HepG2 (cell line): ENCODE measurements at regions not wholly inside any gene's neighbourhood (a gene's known extent, or its start where the extent isn't known, plus 50 kb on each side); places are given as distances from the start of the nearest gene placed in this dataset.

ENCODE experiments used
- ATAC-seq: fragments of 200-7000 bp; cut with Tn5 transposase; 3 replicates; pipeline ENCODE4 v1.9.1; 2020; ENCODE audit warnings: mild to moderate bottlenecking, moderate library complexity
- BruUV-seq: library from RNA; stranded (reverse); fragments of 400-500 nt; replicated peaks from 2 replicates; lab custom pipeline; 2021; lab: Mats Ljungman, UMichigan
- CTCF ChIA-PET: fragments of 300-600 bp; formaldehyde crosslinking; extraction: SDS; loops from one replicate; lab custom pipeline; 2021; ENCODE audit warnings: low total read pairs, inconsistent platforms, low intra/inter-chr PET ratio; lab: Yijun Ruan, JAX
- POLR2A ChIA-PET: fragments of 350-600 bp; sonication (Branson Sonifier 250); formaldehyde crosslinking; loops from one replicate; lab custom pipeline; 2020; ENCODE audit warnings: antibody characterized with exemption, inconsistent platforms; lab: Yijun Ruan, JAX
- DNase-seq: peaks from one replicate; pipeline ENCODE4 v3.0.0-alpha.2; 2015; ENCODE audit warnings: low spot score
- FAIRE-seq: peaks from 3 replicates; lab custom pipeline; 2011; peaks lifted over from hg19 to GRCh38; lab: Jason Lieb, UNC
- H2AFZ ChIP-seq: one replicate; pipeline ENCODE4 v1.6.1; 2011; ENCODE audit warnings: low read length, inconsistent platforms
- H3K27ac ChIP-seq: fragments of 300-600 bp; 3 replicates; pipeline ENCODE4 v1.8.0; 2011; ENCODE audit warnings: mixed run types, mild to moderate bottlenecking, mixed read lengths, low read length, inconsistent platforms; ENCODE audit not compliant: insufficient read depth; ENCODE audit errors: extremely low read length
- H3K27me3 ChIP-seq, 2 experiments: fragments of 200-600 bp in 1 of 2; 2 replicates in 1 of 2; 3 replicates in 1 of 2; pipeline versions ENCODE4 v1.6.0 to v1.8.0; 2011; ENCODE audit warnings: low read length in 2 of 2, mild to moderate bottlenecking in 2 of 2, moderate library complexity in 2 of 2, inconsistent platforms in 1 of 2; ENCODE audit not compliant: insufficient read depth in 2 of 2, control insufficient read depth in 1 of 2
- H3K36me3 ChIP-seq, 2 experiments: fragments of 200-600 bp in 1 of 2; replicated peaks in 1 of 2; 2 replicates in 1 of 2; 3 replicates in 1 of 2; pipeline versions ENCODE4 v1.5.1 to v1.8.0; 2011; ENCODE audit warnings: low read length in 2 of 2, inconsistent platforms in 1 of 2; ENCODE audit not compliant: insufficient read depth in 2 of 2, control insufficient read depth in 1 of 2
- H3K4me1 ChIP-seq: 2 replicates; pipeline ENCODE4 v1.5.1; 2012; ENCODE audit warnings: low read length, inconsistent platforms; ENCODE audit not compliant: insufficient read depth
- H3K4me2 ChIP-seq: 2 replicates; pipeline ENCODE4 v1.6.0; 2011; ENCODE audit warnings: low read depth, low read length, inconsistent platforms
- H3K4me3 ChIP-seq, 3 experiments: fragments of 200-600 bp in 1 of 3; sonication (generic), shearing (Covaris generic) in 1 of 3; replicated peaks in 1 of 3; 2 replicates each; pipeline ENCODE4 v1.5.1; 2011 to 2016; ENCODE audit warnings: low read length in 3 of 3, inconsistent platforms in 2 of 3, low read depth in 2 of 3, mild to moderate bottlenecking in 2 of 3, control low read depth in 1 of 3, mixed read lengths in 1 of 3; ENCODE audit not compliant: insufficient read depth in 1 of 3
- H3K79me2 ChIP-seq: one replicate; pipeline ENCODE4 v1.6.1; 2011; ENCODE audit warnings: low read length, inconsistent platforms; ENCODE audit not compliant: insufficient read depth
- H3K9ac ChIP-seq: 2 replicates; pipeline ENCODE4 v1.6.0; 2011; ENCODE audit warnings: mild to moderate bottlenecking, low read depth, low read length, inconsistent platforms; ENCODE audit not compliant: insufficient read depth
- H3K9me3 ChIP-seq: 2 replicates; pipeline ENCODE4 v1.5.1; 2012; ENCODE audit warnings: mild to moderate bottlenecking, low read length
- H4K20me1 ChIP-seq: 2 replicates; pipeline ENCODE4 v1.6.0; 2011; ENCODE audit warnings: inconsistent platforms, mild to moderate bottlenecking, low read length, moderate library complexity; ENCODE audit not compliant: insufficient read depth
- E2F2 ChIP-seq: sonication (generic); formaldehyde crosslinking; IDR thresholded peaks from 2 replicates; pipeline ENCODE4 v1.4.0; 2020; ENCODE audit warnings: missing genetic modification reagents, borderline replicate concordance
- FOXA3 ChIP-seq: IDR thresholded peaks from 2 replicates; pipeline ENCODE4 v1.6.1; 2016; ENCODE audit warnings: missing genetic modification reagents, missing compliant biosample characterization
- LCORL ChIP-seq, 2 experiments: fragments of 450-650 bp in 1 of 2; sonication (generic) in 1 of 2; formaldehyde crosslinking in 1 of 2; IDR thresholded peaks; 2 replicates each; pipeline versions ENCODE4 v1.5.0 to v1.6.1; 2017 to 2020; ENCODE audit warnings: antibody characterized with exemption in 1 of 2, missing genetic modification reagents in 1 of 2
- MEF2D ChIP-seq: sonication (generic); formaldehyde crosslinking; IDR thresholded peaks from 2 replicates; pipeline ENCODE4 v1.5.1; 2020; ENCODE audit warnings: mild to moderate bottlenecking, missing genetic modification reagents
- NCOA2 ChIP-seq: sonication (generic); formaldehyde crosslinking; IDR thresholded peaks from 2 replicates; pipeline ENCODE4 v1.8.0; 2022; ENCODE audit warnings: inconsistent platforms
- NFATC3 ChIP-seq: sonication (generic); formaldehyde crosslinking; IDR thresholded peaks from 2 replicates; pipeline ENCODE4 v1.5.1; 2020; ENCODE audit warnings: mild to moderate bottlenecking, missing genetic modification reagents
- PHF8 ChIP-seq: sonication (generic); formaldehyde crosslinking; IDR thresholded peaks from 2 replicates; pipeline ENCODE4 v1.5.0; 2020; ENCODE audit warnings: missing genetic modification reagents
- SCMH1 ChIP-seq: sonication (generic); formaldehyde crosslinking; IDR thresholded peaks from 2 replicates; pipeline ENCODE4 v1.9.0; 2021; ENCODE audit warnings: missing genetic modification reagents, mild to moderate bottlenecking, borderline replicate concordance
- SMARCE1 ChIP-seq: fragments of 450-650 bp; IDR thresholded peaks from 2 replicates; pipeline ENCODE4 v1.6.1; 2017; ENCODE audit warnings: borderline replicate concordance
- TAF1 ChIP-seq: sonication (generic); formaldehyde crosslinking; IDR thresholded peaks from 2 replicates; pipeline ENCODE4 v1.4.0; 2020; ENCODE audit warnings: missing genetic modification reagents
- USF2 ChIP-seq, 2 experiments: sonication (generic) in 1 of 2; formaldehyde crosslinking in 1 of 2; IDR thresholded peaks; 2 replicates each; pipeline versions ENCODE4 v1.5.1 to v1.6.1; 2011 to 2020; ENCODE audit warnings: borderline replicate concordance in 1 of 2, low read depth in 1 of 2, low read length in 1 of 2, mild to moderate bottlenecking in 1 of 2, missing genetic modification reagents in 1 of 2, moderate library complexity in 1 of 2
- ZNF430 ChIP-seq: sonication (generic); formaldehyde crosslinking; IDR thresholded peaks from 2 replicates; pipeline ENCODE4 v1.9.0; 2021; ENCODE audit warnings: mild to moderate bottlenecking, missing genetic modification reagents
- ZNF749 ChIP-seq: sonication (generic); formaldehyde crosslinking; IDR thresholded peaks from 2 replicates; pipeline ENCODE4 v1.8.0; 2022; ENCODE audit warnings: mild to moderate bottlenecking, missing genetic modification reagents, moderate library complexity, borderline replicate concordance
- WGBS: methylation state at CpG from one replicate; pipeline ENCODE4 v1.1.6; 2017; ENCODE audit warnings: low lambda C conversion rate; 5-methylcytosine and 5-hydroxymethylcytosine counted together
- in situ Hi-C: cut with HindIII; loops from 2 replicates; pipeline ENCODE4 v1.10.0; 2017; ENCODE audit warnings: low pct_unique_long_range_greater_than_20kb; ENCODE audit not compliant: extremely low pct_ligation_motif_present
- intact Hi-C: fragments of 100-400 bp; cut with micrococcal nuclease; formaldehyde crosslinking; loops from one replicate; pipeline ENCODE4 v1.10.0; 2022; ENCODE audit not compliant: unreplicated experiment
- TF ChIP-seq, protein P1 (sequence below): IDR thresholded peaks from 2 replicates; pipeline ENCODE4 v1.6.1; 2016; ENCODE audit warnings: low read depth, missing genetic modification reagents, missing compliant biosample characterization

- Histone ChIP-seq H3K27me3 (no peaks in the 10 kb centered on the region), H4K20me1 (no peaks in the 10 kb centered on the region), H3K4me2 (no peak overlapping the region), H3K4me1 (no peaks in the 10 kb centered on the region), H3K27ac (no peak overlapping the region), H3K79me2 (no peaks in the 10 kb centered on the region), H3K4me3 (no peak overlapping the region), H3K36me3 (no peaks in the 10 kb centered on the region), H2AFZ (no peak overlapping the region), H3K9ac (no peak overlapping the region), H3K9me3 (no peaks in the 10 kb centered on the region)
- POLR2A ChIA-PET, result no interaction called here
- no peak for ATAC-seq
- CTCF ChIA-PET, result no interaction called here
- in situ Hi-C loops, result no loop called here
- no peak for DNase-seq
- BruUV-seq, result no TSS peak
- WGBS, result 9% methylated on average over 9 of the region's 9 CpGs
- intact Hi-C loops, result no loop called here
- no peak for FAIRE-seq
- no peak for TF ChIP-seq NFATC3 (CRISPR knock-in tag)
- no peak for TF ChIP-seq E2F2 (CRISPR knock-in tag)
- TF ChIP-seq TAF1 (CRISPR knock-in tag), result no peak
- TF ChIP-seq ZNF749 (CRISPR knock-in tag), result no peak
- no peak for TF ChIP-seq NCOA2 (CRISPR knock-in tag)
- TF ChIP-seq ZNF430, result no peak
- TF ChIP-seq MEF2D, result no peak
- no peak for TF ChIP-seq USF2 (IDR thresholded peaks at IDR 0.05; ENCODE audit: low read depth, low read length)
- TF ChIP-seq USF2 (CRISPR knock-in tag; IDR thresholded peaks at IDR 0.05; ENCODE audit: borderline replicate concordance), result no peak
- TF ChIP-seq, protein P1, sequence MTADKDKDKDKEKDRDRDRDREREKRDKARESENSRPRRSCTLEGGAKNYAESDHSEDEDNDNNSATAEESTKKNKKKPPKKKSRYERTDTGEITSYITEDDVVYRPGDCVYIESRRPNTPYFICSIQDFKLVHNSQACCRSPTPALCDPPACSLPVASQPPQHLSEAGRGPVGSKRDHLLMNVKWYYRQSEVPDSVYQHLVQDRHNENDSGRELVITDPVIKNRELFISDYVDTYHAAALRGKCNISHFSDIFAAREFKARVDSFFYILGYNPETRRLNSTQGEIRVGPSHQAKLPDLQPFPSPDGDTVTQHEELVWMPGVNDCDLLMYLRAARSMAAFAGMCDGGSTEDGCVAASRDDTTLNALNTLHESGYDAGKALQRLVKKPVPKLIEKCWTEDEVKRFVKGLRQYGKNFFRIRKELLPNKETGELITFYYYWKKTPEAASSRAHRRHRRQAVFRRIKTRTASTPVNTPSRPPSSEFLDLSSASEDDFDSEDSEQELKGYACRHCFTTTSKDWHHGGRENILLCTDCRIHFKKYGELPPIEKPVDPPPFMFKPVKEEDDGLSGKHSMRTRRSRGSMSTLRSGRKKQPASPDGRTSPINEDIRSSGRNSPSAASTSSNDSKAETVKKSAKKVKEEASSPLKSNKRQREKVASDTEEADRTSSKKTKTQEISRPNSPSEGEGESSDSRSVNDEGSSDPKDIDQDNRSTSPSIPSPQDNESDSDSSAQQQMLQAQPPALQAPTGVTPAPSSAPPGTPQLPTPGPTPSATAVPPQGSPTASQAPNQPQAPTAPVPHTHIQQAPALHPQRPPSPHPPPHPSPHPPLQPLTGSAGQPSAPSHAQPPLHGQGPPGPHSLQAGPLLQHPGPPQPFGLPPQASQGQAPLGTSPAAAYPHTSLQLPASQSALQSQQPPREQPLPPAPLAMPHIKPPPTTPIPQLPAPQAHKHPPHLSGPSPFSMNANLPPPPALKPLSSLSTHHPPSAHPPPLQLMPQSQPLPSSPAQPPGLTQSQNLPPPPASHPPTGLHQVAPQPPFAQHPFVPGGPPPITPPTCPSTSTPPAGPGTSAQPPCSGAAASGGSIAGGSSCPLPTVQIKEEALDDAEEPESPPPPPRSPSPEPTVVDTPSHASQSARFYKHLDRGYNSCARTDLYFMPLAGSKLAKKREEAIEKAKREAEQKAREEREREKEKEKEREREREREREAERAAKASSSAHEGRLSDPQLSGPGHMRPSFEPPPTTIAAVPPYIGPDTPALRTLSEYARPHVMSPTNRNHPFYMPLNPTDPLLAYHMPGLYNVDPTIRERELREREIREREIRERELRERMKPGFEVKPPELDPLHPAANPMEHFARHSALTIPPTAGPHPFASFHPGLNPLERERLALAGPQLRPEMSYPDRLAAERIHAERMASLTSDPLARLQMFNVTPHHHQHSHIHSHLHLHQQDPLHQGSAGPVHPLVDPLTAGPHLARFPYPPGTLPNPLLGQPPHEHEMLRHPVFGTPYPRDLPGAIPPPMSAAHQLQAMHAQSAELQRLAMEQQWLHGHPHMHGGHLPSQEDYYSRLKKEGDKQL (CRISPR knock-in tag), result no peak
- TF ChIP-seq FOXA3, result no peak
- no peak for TF ChIP-seq PHF8 (CRISPR knock-in tag)
- no peak for TF ChIP-seq SCMH1
- TF ChIP-seq SMARCE1, result no peak
- no peak for TF ChIP-seq LCORL (IDR thresholded peaks at IDR 0.05)
- no peak for TF ChIP-seq LCORL (CRISPR knock-in tag; IDR thresholded peaks at IDR 0.05)
Measured at GRCh38 chr20:40331807-40332560, 357.1 kb downstream of the MAFB start.
